ENCODE measurements at regions not wholly inside any gene's neighbourhood (a gene's known extent, or its start where the extent isn't known, plus 50 kb on each side); places are given as distances from the start of the nearest gene placed in this dataset.

GRCh38 chr7:118938845-118939244, 714.3 kb downstream of the ANKRD7 start:
- no peaks in the 10 kb centered on the region for H3K36me3 ChIP-seq (ENCODE audit: control insufficient read depth, insufficient read depth, low read length)
- no peaks in the 10 kb centered on the region for H3K27me3 ChIP-seq (ENCODE audit: control insufficient read depth, insufficient read depth, low read length, poor library complexity, severe bottlenecking)
- Mint-ChIP-seq H3K36me3 (ENCODE audit: low read depth) (no peaks in the 10 kb centered on the region), H3K27ac (no peak overlapping the region), H3K4me3 (no peak overlapping the region), H3K4me1 (no peaks in the 10 kb centered on the region), H3K27me3 (ENCODE audit: insufficient read depth) (no peaks in the 10 kb centered on the region), H3K9me3 (no peaks in the 10 kb centered on the region)
- no peak for TF ChIP-seq CTCF (conservative IDR thresholded peaks at IDR 0.05)
- no peak overlapping the region for H3K4me3 ChIP-seq (ENCODE audit: low read length)
- H3K9me3 ChIP-seq (ENCODE audit: control insufficient read depth, low read length): no peaks in the 10 kb centered on the region
- no peak overlapping the region for H3K27ac ChIP-seq (ENCODE audit: low read depth, low read length)
- H3K9ac ChIP-seq (ENCODE audit: extremely low read depth, low read length, poor library complexity, severe bottlenecking): no peak overlapping the region
- 100% methylated on average over 1 of the region's 1 CpG; no CpG with 5 or more reads in 1 of the 2 experiments for WGBS, 2 experiments (ENCODE audit: insufficient coverage in 1 of 2, insufficient read length in 1 of 2)
- H3K4me1 ChIP-seq (ENCODE audit: control insufficient read depth, insufficient read depth, low read length): no peaks in the 10 kb centered on the region
- no peak for DNase-seq

- no peak overlapping the region for H3K27ac Mint-ChIP-seq
- TF ChIP-seq CTCF (conservative IDR thresholded peaks at IDR 0.05): no peak
- H3K9me3 Mint-ChIP-seq: peaks cover 6% of the 10 kb centered on the region
- Histone ChIP-seq H3K36me3 (ENCODE audit: control insufficient read depth, insufficient read depth, low read length) (no peaks in the 10 kb centered on the region), H3K9ac (ENCODE audit: extremely low read depth, low read length, poor library complexity, severe bottlenecking) (no peak overlapping the region), H3K4me3 (ENCODE audit: low read length) (no peak overlapping the region), H3K27ac (ENCODE audit: low read depth, low read length) (no peak overlapping the region), H3K27me3 (ENCODE audit: control insufficient read depth, insufficient read depth, low read length, poor library complexity, severe bottlenecking) (no peaks in the 10 kb centered on the region), H3K9me3 (ENCODE audit: control insufficient read depth, low read length) (peaks cover 9% of the 10 kb centered on the region), H3K4me1 (ENCODE audit: control insufficient read depth, insufficient read depth, low read length) (no peaks in the 10 kb centered on the region)
- DNase-seq: no peak
- H3K27me3 Mint-ChIP-seq (ENCODE audit: insufficient read depth): no peaks in the 10 kb centered on the region
- H3K4me1 Mint-ChIP-seq: no peaks in the 10 kb centered on the region
- H3K4me3 Mint-ChIP-seq: no peak overlapping the region
- WGBS, 2 experiments (ENCODE audit: insufficient coverage in 1 of 2, insufficient read length in 1 of 2): 96% methylated on average over 3 of the region's 5 CpGs; no CpG with 5 or more reads in 1 of the 2 experiments
- H3K36me3 Mint-ChIP-seq (ENCODE audit: low read depth): no peaks in the 10 kb centered on the region
Measured at GRCh38 chr7:118944271-118944670, 719.8 kb downstream of the ANKRD7 start.

GRCh38 chr7:118945911-118946682, 721.6 kb downstream of the ANKRD7 start:
- Histone ChIP-seq H3K27ac (ENCODE audit: low read depth, low read length) (no peak overlapping the region), H3K4me1 (ENCODE audit: control insufficient read depth, insufficient read depth, low read length) (no peaks in the 10 kb centered on the region), H3K36me3 (ENCODE audit: control insufficient read depth, insufficient read depth, low read length) (no peaks in the 10 kb centered on the region), H3K9ac (ENCODE audit: extremely low read depth, low read length, poor library complexity, severe bottlenecking) (no peak overlapping the region), H3K4me3 (ENCODE audit: low read length) (no peak overlapping the region), H3K9me3 (ENCODE audit: control insufficient read depth, low read length) (peaks cover 9% of the 10 kb centered on the region), H3K27me3 (ENCODE audit: control insufficient read depth, insufficient read depth, low read length, poor library complexity, severe bottlenecking) (no peaks in the 10 kb centered on the region)
- DNase-seq: no peak
- no peak overlapping the region for H3K27ac Mint-ChIP-seq
- no peaks in the 10 kb centered on the region for H3K36me3 Mint-ChIP-seq (ENCODE audit: low read depth)
- no peaks in the 10 kb centered on the region for H3K27me3 Mint-ChIP-seq (ENCODE audit: insufficient read depth)
- H3K9me3 Mint-ChIP-seq: peaks cover 6% of the 10 kb centered on the region
- TF ChIP-seq CTCF (conservative IDR thresholded peaks at IDR 0.05): no peak
- no peak overlapping the region for H3K4me3 Mint-ChIP-seq
- 81 to 91% methylated on average over 8 to 12 of the region's 13 CpGs for WGBS, 2 experiments (ENCODE audit: insufficient coverage in 1 of 2, insufficient read length in 1 of 2)
- no peaks in the 10 kb centered on the region for H3K4me1 Mint-ChIP-seq

All from endodermal cell (in vitro differentiated cells).